ENCODE measurements at regions not wholly inside any gene's neighbourhood (a gene's known extent, or its start where the extent isn't known, plus 50 kb on each side); places are given as distances from the start of the nearest gene placed in this dataset.
"Not testable (repeated sequence)": the region's sequence is repeated elsewhere in the genome, so short reads cannot be mapped to it uniquely, and the experiment has no call there.

GRCh38 chr7:19958309-19958896, 185.0 kb upstream of the TMEM196 start:
- DNase-seq (ENCODE audit: low read depth): peak; percentile 100

GRCh38 chr7:19957664-19958063, 184.2 kb upstream of the TMEM196 start:
- no peak for DNase-seq (ENCODE audit: low read depth)

- DNase-seq (ENCODE audit: low read depth): not testable (repeated sequence)
Observed at GRCh38 chr7:19954166-19954565, 180.7 kb upstream of the TMEM196 start.

GRCh38 chr7:19953411-19953810, 180.0 kb upstream of the TMEM196 start:
- not testable (repeated sequence) for DNase-seq (ENCODE audit: low read depth)

- no peak for DNase-seq (ENCODE audit: low read depth)
Observed at GRCh38 chr7:19948160-19948559, 174.7 kb upstream of the TMEM196 start.

GRCh38 chr7:19944363-19945120, 171.1 kb upstream of the TMEM196 start:
- DNase-seq (ENCODE audit: low read depth): peak; percentile 52

GRCh38 chr7:19939746-19940145, 166.3 kb upstream of the TMEM196 start:
- peak; percentile 92 for DNase-seq (ENCODE audit: low read depth)

GRCh38 chr7:19932549-19933249, 159.3 kb upstream of the TMEM196 start:
- no peak for DNase-seq (ENCODE audit: low read depth)

GRCh38 chr7:19930851-19931250, 157.4 kb upstream of the TMEM196 start:
- DNase-seq (ENCODE audit: low read depth): no peak

- DNase-seq (ENCODE audit: low read depth): no peak
Observed at GRCh38 chr7:19930051-19930450, 156.6 kb upstream of the TMEM196 start.

- peak; percentile 37 for DNase-seq (ENCODE audit: low read depth)
Observed at GRCh38 chr7:19928247-19928646, 154.8 kb upstream of the TMEM196 start.

GRCh38 chr7:19920705-19921104, 147.3 kb upstream of the TMEM196 start:
- no peak for DNase-seq (ENCODE audit: low read depth)

- no peak for DNase-seq (ENCODE audit: low read depth)
Observed at GRCh38 chr7:19920166-19920565, 146.7 kb upstream of the TMEM196 start.

GRCh38 chr7:19919261-19920095, 146.1 kb upstream of the TMEM196 start:
- no peak for DNase-seq (ENCODE audit: low read depth)

GRCh38 chr7:19916046-19916445, 142.6 kb upstream of the TMEM196 start:
- peak; percentile 95 for DNase-seq (ENCODE audit: low read depth)

- DNase-seq (ENCODE audit: low read depth): peak; percentile 52
Observed at GRCh38 chr7:19915596-19915995, 142.2 kb upstream of the TMEM196 start.

- peak; percentile 50 for DNase-seq (ENCODE audit: low read depth)
Observed at GRCh38 chr7:19914866-19915265, 141.4 kb upstream of the TMEM196 start.

GRCh38 chr7:19900118-19900517, 126.7 kb upstream of the TMEM196 start:
- DNase-seq (ENCODE audit: low read depth): peak; percentile 30

GRCh38 chr7:19899529-19899928, 126.1 kb upstream of the TMEM196 start:
- peak; percentile 96 for DNase-seq (ENCODE audit: low read depth)

GRCh38 chr7:19882893-19883292, 109.5 kb upstream of the TMEM196 start:
- not testable (repeated sequence) for DNase-seq (ENCODE audit: low read depth)

GRCh38 chr7:19872094-19872493, 98.7 kb upstream of the TMEM196 start:
- DNase-seq (ENCODE audit: low read depth): no peak

GRCh38 chr7:19871102-19871501, 97.7 kb upstream of the TMEM196 start:
- DNase-seq (ENCODE audit: low read depth): no peak
